ENCODE measurements at regions not wholly inside any gene's neighbourhood (a gene's known extent, or its start where the extent isn't known, plus 50 kb on each side); places are given as distances from the start of the nearest gene placed in this dataset.

GRCh38 chr18:25674183-25674582 is 322.2 kb upstream of the ZNF521 start:
- no peak for DNase-seq (ENCODE audit: low spot score)
- intact Hi-C loops (cut with DNase I) = no loop called here

DNA sequence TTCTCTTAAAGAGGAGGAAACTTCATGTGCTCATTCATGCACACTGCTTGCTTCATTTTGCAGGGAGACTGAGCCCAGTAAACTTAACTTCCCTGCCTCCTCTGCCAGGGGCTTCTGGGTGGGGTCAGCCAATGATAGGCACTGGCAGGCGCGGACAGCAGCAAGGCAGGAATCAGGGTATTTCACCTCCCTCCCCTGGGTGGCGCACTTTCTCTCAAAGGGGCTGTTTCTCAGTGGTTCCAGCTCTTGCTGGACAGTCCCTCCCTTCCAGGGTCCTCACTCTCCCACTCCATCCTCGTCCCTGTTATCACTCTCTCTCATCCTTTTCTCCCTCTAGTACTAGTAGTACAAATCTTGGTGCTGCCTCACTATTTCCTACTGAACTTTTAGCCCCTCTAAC is 320.5 kb upstream of the ZNF521 start:
- no peak for DNase-seq (ENCODE audit: low spot score)
- intact Hi-C loops (cut with DNase I) = no loop called here

- intact Hi-C loops (cut with DNase I) = no loop called here
- no peak for DNase-seq (ENCODE audit: low spot score)
Observed at GRCh38 chr18:25669741-25670140, 317.8 kb upstream of the ZNF521 start.

DNA sequence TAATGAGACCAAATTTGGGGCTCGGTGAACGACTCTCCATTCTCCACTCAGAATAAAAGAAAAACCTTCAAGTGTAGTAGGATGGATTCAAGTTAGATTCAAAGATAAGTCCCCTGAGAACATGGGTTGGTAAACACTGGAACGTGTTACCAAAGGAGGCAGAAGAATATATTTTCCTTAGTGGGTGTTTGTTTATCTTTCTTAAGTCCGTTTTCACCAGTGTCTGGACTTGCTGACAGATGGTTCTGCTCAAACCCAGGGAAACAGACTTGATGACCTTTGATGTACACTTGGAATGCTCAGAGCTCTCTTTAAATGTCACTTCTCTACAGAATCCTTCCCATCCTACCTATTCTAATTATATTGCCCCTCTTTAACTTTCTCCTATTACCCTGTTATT is 310.3 kb upstream of the ZNF521 start:
- no peak for DNase-seq (ENCODE audit: low spot score)
- intact Hi-C loops (cut with DNase I) = no loop called here

DNA sequence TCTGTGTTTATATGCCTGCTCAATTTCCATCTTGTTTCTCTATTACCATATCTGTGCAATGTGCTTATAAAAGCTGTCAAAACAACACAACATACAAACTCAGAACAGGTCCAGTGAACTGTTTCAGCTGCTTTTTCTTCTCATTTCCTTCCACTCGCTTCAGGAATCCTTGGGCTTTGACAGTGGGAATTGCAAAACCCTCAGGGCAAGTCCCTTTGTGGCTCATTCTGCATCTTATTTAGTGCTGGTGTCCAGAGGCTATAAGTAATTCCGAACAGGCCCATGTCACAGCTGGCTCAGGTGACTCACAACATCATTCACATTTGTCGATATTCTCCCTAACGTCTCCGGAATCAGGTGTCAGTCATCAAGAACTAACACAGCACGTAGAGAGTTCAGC is 309.9 kb upstream of the ZNF521 start:
- intact Hi-C loops (cut with DNase I) = no loop called here
- DNase-seq (ENCODE audit: low spot score) = no peak

DNA sequence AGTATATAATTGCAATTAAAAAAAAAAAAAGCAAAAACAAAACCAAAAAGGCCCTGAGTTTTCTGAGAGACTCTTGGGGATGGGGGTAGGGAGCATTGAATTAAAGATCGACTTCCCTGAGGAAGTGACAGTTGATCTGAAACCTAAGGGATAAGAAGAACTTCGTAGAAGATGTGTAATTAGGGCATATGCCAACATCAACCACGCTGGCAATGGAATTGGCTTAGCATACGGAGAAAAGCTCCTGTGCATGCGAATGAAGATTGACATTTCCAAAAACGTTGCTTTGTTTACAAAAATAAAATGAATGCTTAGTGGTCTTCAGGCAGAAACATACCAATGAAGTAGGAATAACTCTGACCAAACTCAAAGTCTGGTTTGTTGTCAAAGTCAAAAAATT is 307.6 kb upstream of the ZNF521 start:
- intact Hi-C loops (cut with DNase I) = no loop called here
- DNase-seq (ENCODE audit: low spot score) = no peak

GRCh38 chr18:25658476-25658875 is 306.5 kb upstream of the ZNF521 start:
- intact Hi-C loops (cut with DNase I) = no loop called here
- DNase-seq (ENCODE audit: low spot score) = no peak

DNA sequence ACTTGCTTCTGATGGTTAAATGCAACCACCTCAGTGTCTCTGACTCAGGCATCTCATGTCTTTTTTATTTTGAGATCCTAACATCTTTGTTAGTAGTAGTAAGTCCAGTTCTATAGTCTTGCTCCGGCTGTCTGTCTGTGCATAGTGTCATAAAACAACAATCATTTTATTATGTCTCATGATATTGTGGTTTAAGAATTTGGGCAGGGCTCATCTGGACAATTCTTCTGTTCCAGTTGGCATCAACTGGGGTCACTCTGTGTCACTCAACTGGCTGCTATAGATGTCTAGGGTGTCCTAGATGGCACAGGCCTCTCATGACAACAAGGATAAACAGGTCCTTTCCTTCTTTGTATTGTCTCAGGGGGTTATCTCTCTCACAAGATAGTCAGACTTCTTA is 299.6 kb upstream of the ZNF521 start:
- intact Hi-C loops (cut with DNase I) = no loop called here
- DNase-seq (ENCODE audit: low spot score) = no peak

- intact Hi-C loops (cut with DNase I) = no loop called here
- no peak for DNase-seq (ENCODE audit: low spot score)
Observed at GRCh38 chr18:25650201-25650941, 298.4 kb upstream of the ZNF521 start.

- intact Hi-C loops (cut with DNase I) = no loop called here
Observed at GRCh38 chr18:25648716-25649260, 296.8 kb upstream of the ZNF521 start.

DNA sequence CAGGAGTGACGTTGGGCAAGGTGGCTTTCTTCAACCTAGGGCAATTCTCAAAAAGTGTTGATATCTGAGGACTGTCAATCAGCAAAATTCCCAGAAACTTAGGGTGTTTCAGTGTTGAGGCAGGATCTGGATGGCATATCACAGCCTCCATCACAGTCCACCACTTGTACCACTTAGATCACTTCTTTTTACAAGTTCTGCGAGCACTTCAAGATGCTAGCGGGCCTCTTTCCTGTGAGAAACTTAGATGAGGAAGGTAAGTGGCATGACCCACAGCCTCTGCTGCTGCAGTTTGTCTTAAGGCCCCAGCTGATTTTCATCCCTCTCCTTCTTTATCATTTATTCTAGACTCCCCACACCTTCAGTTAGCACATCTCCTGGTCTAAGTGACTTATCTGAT is 295.4 kb upstream of the ZNF521 start:
- no peak for DNase-seq (ENCODE audit: low spot score)
- intact Hi-C loops (cut with DNase I) = no loop called here

More at GRCh38 chr18:25648716-25649260, 296.8 kb upstream of the ZNF521 start:
- DNase-seq (ENCODE audit: low spot score) = no peak

DNA sequence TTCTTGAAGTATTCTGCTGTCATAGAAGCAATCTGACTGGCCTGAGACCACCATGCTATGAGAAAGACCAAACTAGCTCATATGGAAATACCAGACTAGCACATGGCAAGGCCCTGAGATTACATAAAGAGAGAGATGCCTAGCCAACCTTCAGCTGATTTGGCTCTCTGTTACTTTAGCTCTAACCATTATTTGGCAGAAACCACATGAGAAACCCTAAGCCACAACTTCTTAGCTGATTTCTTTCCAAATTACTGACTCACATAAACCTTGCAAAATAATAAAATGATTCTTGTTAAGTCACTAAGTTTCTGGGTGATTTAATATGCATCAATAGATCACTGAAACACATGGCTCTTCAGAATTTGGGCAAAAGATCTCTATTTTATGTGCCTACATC is 295.0 kb upstream of the ZNF521 start:
- DNase-seq (ENCODE audit: low spot score) = no peak
- intact Hi-C loops (cut with DNase I) = no loop called here

- intact Hi-C loops (cut with DNase I) = no loop called here
- no peak for DNase-seq (ENCODE audit: low spot score)
Observed at GRCh38 chr18:25639596-25639995, 287.6 kb upstream of the ZNF521 start.

GRCh38 chr18:25633563-25633962 is 281.6 kb upstream of the ZNF521 start:
- no peak for DNase-seq (ENCODE audit: low spot score)
- intact Hi-C loops (cut with DNase I) = no loop called here

- DNase-seq (ENCODE audit: low spot score) = no peak
- intact Hi-C loops (cut with DNase I) = no loop called here
Observed at GRCh38 chr18:25630682-25631081, 278.7 kb upstream of the ZNF521 start.

- DNase-seq (ENCODE audit: low spot score) = no peak
- intact Hi-C loops (cut with DNase I) = no loop called here
Observed at GRCh38 chr18:25621682-25622081, 269.7 kb upstream of the ZNF521 start.

GRCh38 chr18:25621144-25621543 is 269.2 kb upstream of the ZNF521 start:
- intact Hi-C loops (cut with DNase I) = no loop called here
- no peak for DNase-seq (ENCODE audit: low spot score)

GRCh38 chr18:25614168-25614567 is 262.2 kb upstream of the ZNF521 start:
- DNase-seq (ENCODE audit: low spot score) = no peak
- intact Hi-C loops (cut with DNase I) = no loop called here

DNA sequence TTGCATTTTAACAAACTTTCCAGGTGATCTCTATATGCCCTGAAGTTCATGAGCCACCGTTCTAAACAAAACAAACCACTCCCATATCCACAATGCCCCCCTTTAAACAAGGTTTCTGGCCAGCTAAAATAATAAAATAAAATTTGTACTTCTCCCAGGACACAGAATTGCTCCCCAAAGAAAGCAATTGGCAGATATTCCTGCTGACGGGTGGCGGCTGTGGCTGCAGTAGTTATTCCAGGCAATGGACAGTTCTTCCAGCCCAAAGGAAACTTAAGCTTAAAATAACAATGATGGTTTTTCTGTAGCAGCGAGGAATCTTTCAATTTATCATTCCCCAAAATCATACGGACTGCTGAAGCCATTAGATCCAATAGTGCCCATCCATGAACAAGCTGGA is 260.5 kb upstream of the ZNF521 start:
- intact Hi-C loops (cut with DNase I) = no loop called here
- no peak for DNase-seq (ENCODE audit: low spot score)

DNA sequence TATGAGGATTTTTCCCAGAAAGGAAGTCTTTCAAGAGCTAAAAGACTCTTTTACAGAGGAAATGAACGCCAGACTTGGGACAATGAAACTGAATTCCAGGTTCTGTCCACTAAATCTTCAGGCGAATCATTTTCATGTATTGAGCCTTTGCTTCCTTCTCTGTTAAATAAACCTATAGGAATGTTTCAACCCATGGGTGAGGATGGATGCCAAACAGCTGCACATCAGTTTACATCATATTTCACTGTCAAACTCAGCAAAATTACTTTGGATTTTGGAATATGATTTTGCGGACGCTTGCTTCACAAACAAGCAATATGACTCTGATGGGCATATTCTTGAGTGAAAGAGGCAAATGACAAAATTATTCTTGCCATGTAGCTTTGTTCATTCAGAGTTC is 256.1 kb upstream of the ZNF521 start:
- intact Hi-C loops (cut with DNase I) = no loop called here
- no peak for DNase-seq (ENCODE audit: low spot score)

- intact Hi-C loops (cut with DNase I) = no loop called here
- DNase-seq (ENCODE audit: low spot score) = no peak
Observed at GRCh38 chr18:25604894-25605597, 253.1 kb upstream of the ZNF521 start.
